ENCODE measurements at regions not wholly inside any gene's neighbourhood (a gene's known extent, or its start where the extent isn't known, plus 50 kb on each side); places are given as distances from the start of the nearest gene placed in this dataset.

- H2AFZ ChIP-seq (ENCODE audit: low read length): no peak overlapping the region
- no peak overlapping the region for H3K18ac ChIP-seq (ENCODE audit: insufficient read length, low read depth, low read length)
- no peaks in the 10 kb centered on the region for H3K79me2 ChIP-seq (ENCODE audit: insufficient read depth, low read length)
- no peak overlapping the region for H4K8ac ChIP-seq (replicated peaks; ENCODE audit: insufficient read length, low read depth, low read length)
- no peak overlapping the region for H4K91ac ChIP-seq (ENCODE audit: insufficient read length, low read depth, low read length)
- no peak overlapping the region for H2AK5ac ChIP-seq (ENCODE audit: insufficient read length, low read length)
- Mint-ChIP-seq H3K36me3 (ENCODE audit: insufficient read depth in 1 of 3, low read depth in 3 of 3) (peaks cover 9 to 17% (median 11%) of the 10 kb centered on the region in 3 experiments), H3K27ac (no peak overlapping the region), H3K4me3 (peak overlapping the region in 1 of 2 experiments; percentile 49; a peak in 1 of 5 replicates), H3K9me3 (peaks cover 17 to 21% of the 10 kb centered on the region in 2 experiments), H3K27me3 (ENCODE audit: low read depth) (peaks cover 5% of the 10 kb centered on the region; the same call in 1 of the 2 replicates), H3K4me1 (no peaks in the 10 kb centered on the region)
- H4K5ac ChIP-seq (ENCODE audit: insufficient read length, low read depth, low read length): no peak overlapping the region
- no peak overlapping the region for H2BK15ac ChIP-seq (ENCODE audit: low read depth, low read length)
- H3K23me2 ChIP-seq (ENCODE audit: insufficient read length, low read depth, low read length, poor library complexity, severe bottlenecking): no peaks in the 10 kb centered on the region
- no peaks in the 10 kb centered on the region for H4K20me1 ChIP-seq (ENCODE audit: control insufficient read depth, insufficient read depth, insufficient read length)
- H3K56ac ChIP-seq (ENCODE audit: insufficient read length, low read depth, low read length): no peak overlapping the region
- H3K23ac ChIP-seq (ENCODE audit: insufficient read length, low read depth, low read length): no peak overlapping the region
- H3K9ac ChIP-seq (ENCODE audit: extremely low read depth, insufficient read length, low read length): no peak overlapping the region
- WGBS (ENCODE audit: extremely low coverage, insufficient read length, low lambda C conversion rate): no CpG with 5 or more reads among the region's 11 CpGs
- no peak overlapping the region for H3K14ac ChIP-seq (ENCODE audit: insufficient read depth, low read length)
- no peak overlapping the region for H2BK20ac ChIP-seq (ENCODE audit: low read depth, low read length, poor library complexity, severe bottlenecking)
- no peak overlapping the region for H2BK120ac ChIP-seq (ENCODE audit: low read depth, low read length, poor library complexity, severe bottlenecking)
- H2BK12ac ChIP-seq (ENCODE audit: insufficient read length, low read depth, low read length): no peak overlapping the region
- no peak overlapping the region for H3K27ac ChIP-seq (ENCODE audit: insufficient read length, low read depth, low read length)
- H3K27me3 ChIP-seq (ENCODE audit: insufficient read depth, low read length): no peaks in the 10 kb centered on the region
- no peak overlapping the region for H3K4me2 ChIP-seq (ENCODE audit: insufficient read depth, insufficient read length, low read length)
- no peak overlapping the region for H3T11ph ChIP-seq (ENCODE audit: low read length)
- DNase-seq: no peak
- no peak overlapping the region for H2BK5ac ChIP-seq (ENCODE audit: insufficient read length, low read length)
- no peak overlapping the region for H3K4ac ChIP-seq (ENCODE audit: low read depth, low read length)
- peaks cover 10% of the 10 kb centered on the region for H3K9me3 ChIP-seq (ENCODE audit: control insufficient read depth, low read depth, low read length)
- H3K4me1 ChIP-seq (ENCODE audit: insufficient read depth, low read length): no peaks in the 10 kb centered on the region
- no peaks in the 10 kb centered on the region for H3K79me1 ChIP-seq (ENCODE audit: insufficient read depth, low read depth, low read length, poor library complexity, severe bottlenecking)
- no peak for TF ChIP-seq CTCF (conservative IDR thresholded peaks at IDR 0.05)
Measured at GRCh38 chr6:84967965-84968364, 203.6 kb upstream of the TBX18 start.

Measured in H9 (cell line).